ENCODE measurements at regions not wholly inside any gene's neighbourhood (a gene's known extent, or its start where the extent isn't known, plus 50 kb on each side); places are given as distances from the start of the nearest gene placed in this dataset.

DNA sequence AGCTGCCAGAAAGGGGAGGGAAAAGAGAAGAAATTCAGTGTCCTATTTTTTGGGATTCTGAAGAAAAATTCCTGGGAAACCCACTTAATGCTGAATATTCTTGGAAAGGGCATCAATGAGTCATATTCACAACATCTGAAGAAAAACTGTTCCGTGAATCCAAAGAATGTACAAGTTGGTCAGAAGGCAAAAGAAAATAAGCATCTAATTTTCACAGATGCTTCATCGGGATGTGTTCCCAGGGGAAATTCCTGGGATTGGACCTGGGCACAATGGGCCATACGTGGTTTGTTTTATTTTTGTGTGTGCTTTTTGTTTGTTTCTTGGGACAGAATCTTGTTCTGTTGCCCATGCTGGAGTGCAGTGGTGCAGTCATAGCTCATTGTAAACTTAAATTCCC, 112.2 kb downstream of the MAP3K21 start:
- TF ChIP-seq POLR2A (IDR thresholded peaks at IDR 0.05) (no peak), EP300 (IDR thresholded peaks at IDR 0.05) (no peak)
- TF ChIP-seq, protein P1, sequence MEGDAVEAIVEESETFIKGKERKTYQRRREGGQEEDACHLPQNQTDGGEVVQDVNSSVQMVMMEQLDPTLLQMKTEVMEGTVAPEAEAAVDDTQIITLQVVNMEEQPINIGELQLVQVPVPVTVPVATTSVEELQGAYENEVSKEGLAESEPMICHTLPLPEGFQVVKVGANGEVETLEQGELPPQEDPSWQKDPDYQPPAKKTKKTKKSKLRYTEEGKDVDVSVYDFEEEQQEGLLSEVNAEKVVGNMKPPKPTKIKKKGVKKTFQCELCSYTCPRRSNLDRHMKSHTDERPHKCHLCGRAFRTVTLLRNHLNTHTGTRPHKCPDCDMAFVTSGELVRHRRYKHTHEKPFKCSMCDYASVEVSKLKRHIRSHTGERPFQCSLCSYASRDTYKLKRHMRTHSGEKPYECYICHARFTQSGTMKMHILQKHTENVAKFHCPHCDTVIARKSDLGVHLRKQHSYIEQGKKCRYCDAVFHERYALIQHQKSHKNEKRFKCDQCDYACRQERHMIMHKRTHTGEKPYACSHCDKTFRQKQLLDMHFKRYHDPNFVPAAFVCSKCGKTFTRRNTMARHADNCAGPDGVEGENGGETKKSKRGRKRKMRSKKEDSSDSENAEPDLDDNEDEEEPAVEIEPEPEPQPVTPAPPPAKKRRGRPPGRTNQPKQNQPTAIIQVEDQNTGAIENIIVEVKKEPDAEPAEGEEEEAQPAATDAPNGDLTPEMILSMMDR (IDR thresholded peaks at IDR 0.05) = no peak
